WI38 (cell line): ENCODE measurements at regions not wholly inside any gene's neighbourhood (a gene's known extent, or its start where the extent isn't known, plus 50 kb on each side); places are given as distances from the start of the nearest gene placed in this dataset.

Experiments used
- H3K4me3 ChIP-seq: 2 replicates; pipeline ENCODE4 v1.5.1; 2011; ENCODE audit warnings: low read depth, mild to moderate bottlenecking, control low read depth, low read length
- CTCF ChIP-seq: IDR thresholded peaks from 2 replicates; pipeline ENCODE4 v1.5.1; 2012; ENCODE audit warnings: low read depth, mild to moderate bottlenecking, control low read depth, low read length

GRCh38 chr9:99359336-99359735, 137.3 kb downstream of the SEC61B start:
- TF ChIP-seq CTCF: no peak
- no peak overlapping the region for H3K4me3 ChIP-seq

GRCh38 chr9:99360026-99360425, 137.9 kb downstream of the SEC61B start:
- no peak overlapping the region for H3K4me3 ChIP-seq
- TF ChIP-seq CTCF: no peak

GRCh38 chr9:99361817-99362216, 139.7 kb downstream of the SEC61B start:
- H3K4me3 ChIP-seq: no peak overlapping the region
- no peak for TF ChIP-seq CTCF

GRCh38 chr9:99362321-99362720, 140.2 kb downstream of the SEC61B start:
- no peak overlapping the region for H3K4me3 ChIP-seq
- TF ChIP-seq CTCF: no peak

- TF ChIP-seq CTCF: no peak
- H3K4me3 ChIP-seq: no peak overlapping the region
These were observed 141.4 kb downstream of the SEC61B start for GRCh38 chr9:99363509-99363908.

- no peak for TF ChIP-seq CTCF
- no peak overlapping the region for H3K4me3 ChIP-seq
These were observed 143.3 kb downstream of the SEC61B start for GRCh38 chr9:99365233-99365980.

- no peak for TF ChIP-seq CTCF
- no peak overlapping the region for H3K4me3 ChIP-seq
These were observed 144.1 kb downstream of the SEC61B start for GRCh38 chr9:99366183-99366582.
